GM18502 (cell line): ENCODE measurements at regions not wholly inside any gene's neighbourhood (a gene's known extent, or its start where the extent isn't known, plus 50 kb on each side); places are given as distances from the start of the nearest gene placed in this dataset.

Source experiments
- ATAC-seq: cut with Tn5 transposase; IDR thresholded peaks from one replicate; pipeline ENCODE4 v1.9.1; 2021; ENCODE audit warnings: mild to moderate bottlenecking; ENCODE audit not compliant: unreplicated experiment, poor library complexity

- ATAC-seq = no peak
These were observed 647.4 kb downstream of the BCOR start for GRCh38 chrX:39450234-39450977.

DNA sequence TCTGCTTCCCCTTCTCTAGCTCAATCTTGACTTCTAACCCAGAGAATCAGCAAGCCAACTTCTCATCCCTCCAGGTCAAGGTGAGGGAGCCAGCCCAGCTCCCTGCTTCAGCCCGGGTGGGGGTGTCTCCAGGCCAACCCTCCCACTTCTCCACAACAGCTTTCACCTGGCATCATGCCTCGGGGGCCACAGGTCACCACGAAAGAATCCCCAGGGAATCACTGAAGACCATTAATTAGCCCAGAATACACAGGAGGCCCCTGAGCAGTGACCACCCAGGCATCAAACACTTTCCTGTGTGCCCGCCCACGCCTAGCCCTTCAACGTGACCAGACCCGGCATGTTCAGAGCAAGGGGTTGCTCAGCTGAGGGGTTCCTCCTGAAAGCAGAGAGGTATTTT, 646.7 kb downstream of the BCOR start:
- ATAC-seq = no peak

DNA sequence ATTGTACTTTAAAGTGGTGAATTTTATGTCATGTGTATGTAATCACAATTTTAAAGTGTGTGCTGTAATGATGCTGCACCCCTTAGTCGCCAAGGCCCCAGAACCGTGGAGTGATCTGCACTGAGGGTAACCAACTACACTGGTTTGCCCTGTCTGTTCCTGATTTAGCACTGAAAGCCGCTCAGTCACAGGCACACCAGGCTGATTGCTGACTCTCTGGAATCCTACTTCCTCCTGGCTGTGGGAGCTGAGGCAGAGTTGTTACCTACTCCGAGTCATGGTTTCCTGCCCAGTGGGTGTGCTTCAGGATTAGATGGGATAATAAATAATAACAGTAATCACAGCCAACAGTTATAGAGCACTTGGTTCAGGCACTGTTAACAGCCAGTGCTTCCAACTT, 645.4 kb downstream of the BCOR start:
- ATAC-seq = no peak

DNA sequence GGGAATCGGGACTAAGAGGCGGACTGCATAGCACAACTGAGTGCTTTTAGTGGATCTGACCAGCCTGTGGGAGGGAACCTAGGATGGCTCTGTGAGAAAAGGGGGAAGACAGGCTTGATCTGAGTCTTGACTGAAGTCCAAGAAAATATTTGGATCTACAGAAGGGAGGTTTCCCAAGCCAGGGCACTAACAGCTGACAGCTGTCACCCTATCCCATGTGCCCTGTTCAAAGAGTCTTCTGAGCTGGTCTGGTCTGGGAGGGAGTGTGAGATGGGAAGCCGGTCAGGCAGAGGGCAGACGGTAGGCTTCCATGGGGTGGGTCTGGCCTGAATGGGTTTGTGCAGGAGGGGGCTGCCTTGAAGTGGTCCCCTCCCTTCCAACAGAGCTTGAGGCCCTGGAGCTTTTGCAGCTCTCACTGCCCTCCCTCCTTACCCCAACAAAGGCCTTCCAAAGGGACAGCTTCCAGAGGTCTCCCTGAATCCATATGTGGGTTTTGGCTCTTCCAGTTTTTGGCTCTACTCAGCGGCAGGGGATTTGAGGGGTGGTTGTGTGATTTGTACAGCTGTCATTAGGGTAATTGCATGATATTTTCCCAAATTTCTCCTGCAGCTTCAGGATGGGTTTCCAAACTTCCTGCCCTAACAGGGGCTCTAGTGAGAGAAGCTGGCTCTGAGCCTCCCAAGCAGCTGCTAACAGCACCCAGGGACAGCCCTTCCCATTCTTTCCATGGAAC, 643.7 kb downstream of the BCOR start:
- no peak for ATAC-seq

GRCh38 chrX:39456894-39457604, 640.7 kb downstream of the BCOR start:
- no peak for ATAC-seq

DNA sequence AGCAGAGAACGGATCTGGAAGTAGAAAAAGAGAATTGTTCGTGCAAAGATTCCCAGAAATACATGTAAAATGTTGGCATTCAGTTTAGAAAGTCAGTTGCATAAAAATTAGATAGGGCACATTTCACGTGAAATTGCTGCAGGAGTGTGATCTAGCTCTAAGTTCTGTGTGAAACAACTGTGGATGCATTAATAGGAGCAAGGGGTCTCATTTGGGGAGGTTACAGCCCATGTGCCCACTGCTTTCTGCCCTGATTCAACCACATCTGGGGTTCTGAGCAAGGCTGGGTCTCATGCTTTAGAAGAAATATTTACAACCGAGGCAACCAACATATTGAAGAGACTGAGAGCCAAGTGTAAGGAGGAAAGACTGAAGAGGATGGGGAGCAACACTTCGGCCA, 639.0 kb downstream of the BCOR start:
- no peak for ATAC-seq

DNA sequence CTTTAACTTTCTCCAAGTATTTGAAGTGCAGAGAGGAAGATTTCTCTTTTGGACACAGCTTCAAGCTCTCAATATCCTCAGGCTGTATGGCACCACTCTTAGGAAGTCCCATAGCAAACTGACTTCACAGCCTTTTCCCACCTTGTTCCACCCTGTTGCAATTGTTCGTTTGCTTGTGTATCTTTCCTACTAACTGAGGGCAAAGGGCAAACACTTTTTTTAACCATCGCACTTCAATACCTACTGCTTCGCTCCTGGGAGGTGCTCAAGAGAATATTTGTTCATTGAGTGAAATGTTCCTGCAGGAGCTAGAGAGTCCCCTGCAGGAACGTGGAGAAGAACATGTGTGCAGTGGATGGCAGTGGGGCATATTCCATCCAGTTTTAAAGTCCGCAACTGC, 638.6 kb downstream of the BCOR start:
- no peak for ATAC-seq

- no peak for ATAC-seq
These were observed 637.8 kb downstream of the BCOR start for GRCh38 chrX:39459952-39460351.

- ATAC-seq = no peak
These were observed 637.3 kb downstream of the BCOR start for GRCh38 chrX:39460499-39460898.

DNA sequence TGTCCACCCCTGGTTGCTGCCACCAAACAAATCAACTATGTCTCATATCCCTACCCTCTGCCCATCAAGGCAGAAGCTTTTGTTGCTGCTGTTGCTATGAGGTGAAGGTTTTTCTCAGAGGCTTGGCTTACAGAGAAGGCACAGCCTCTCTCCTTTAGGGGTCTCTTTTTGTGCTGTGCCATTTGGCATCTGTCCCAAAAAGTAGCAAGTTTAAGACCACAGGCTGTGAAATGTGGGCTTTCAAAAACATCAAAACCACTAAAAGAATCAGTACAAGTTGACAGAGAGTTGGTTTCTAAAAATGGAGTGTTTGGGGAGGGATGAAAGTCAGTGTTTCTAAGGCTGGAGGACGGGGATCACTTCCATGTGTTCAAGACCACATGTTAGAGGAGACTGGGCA, 634.9 kb downstream of the BCOR start:
- no peak for ATAC-seq

DNA sequence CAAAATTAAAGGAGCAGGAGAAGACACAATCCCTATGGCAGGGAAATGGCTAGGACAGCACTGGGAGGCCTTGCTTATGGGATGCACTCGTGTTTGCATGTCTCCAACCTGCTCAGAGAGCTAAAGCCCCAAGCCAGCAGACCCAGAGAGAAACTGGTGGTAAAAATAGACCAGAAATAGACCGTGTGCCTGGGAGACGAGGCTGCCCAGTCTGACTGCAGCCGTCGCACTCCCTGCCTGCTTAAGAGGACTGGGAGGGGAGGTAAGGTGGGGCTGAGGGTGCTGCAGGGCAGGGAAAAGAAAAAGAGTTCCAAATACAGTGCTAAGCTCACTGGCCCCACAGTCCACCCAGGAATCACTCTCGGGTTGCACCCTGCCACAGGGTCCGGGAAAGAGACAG, 633.5 kb downstream of the BCOR start:
- no peak for ATAC-seq

DNA sequence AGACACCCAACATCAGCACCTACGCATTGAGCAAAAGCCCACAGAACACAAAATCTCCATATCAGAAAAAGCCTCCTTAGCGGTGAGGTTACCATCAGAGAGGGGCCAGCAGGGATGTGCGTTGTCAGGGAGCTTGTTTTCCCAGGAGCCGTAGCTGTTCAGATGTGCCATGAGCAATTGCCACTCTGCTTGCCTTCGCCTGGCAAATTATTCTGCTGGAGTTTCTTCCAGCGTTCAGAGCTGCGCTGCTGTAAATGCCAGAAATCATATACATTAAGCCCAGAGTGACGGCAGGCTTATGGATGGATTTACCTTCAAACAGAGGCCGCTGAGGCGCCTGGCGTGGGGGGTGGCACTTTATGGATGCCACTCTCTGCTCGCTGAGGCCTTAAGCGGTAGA, 632.3 kb downstream of the BCOR start:
- ATAC-seq = no peak

GRCh38 chrX:39465906-39466305, 631.9 kb downstream of the BCOR start:
- ATAC-seq = no peak

GRCh38 chrX:39469126-39469525, 628.6 kb downstream of the BCOR start:
- no peak for ATAC-seq

DNA sequence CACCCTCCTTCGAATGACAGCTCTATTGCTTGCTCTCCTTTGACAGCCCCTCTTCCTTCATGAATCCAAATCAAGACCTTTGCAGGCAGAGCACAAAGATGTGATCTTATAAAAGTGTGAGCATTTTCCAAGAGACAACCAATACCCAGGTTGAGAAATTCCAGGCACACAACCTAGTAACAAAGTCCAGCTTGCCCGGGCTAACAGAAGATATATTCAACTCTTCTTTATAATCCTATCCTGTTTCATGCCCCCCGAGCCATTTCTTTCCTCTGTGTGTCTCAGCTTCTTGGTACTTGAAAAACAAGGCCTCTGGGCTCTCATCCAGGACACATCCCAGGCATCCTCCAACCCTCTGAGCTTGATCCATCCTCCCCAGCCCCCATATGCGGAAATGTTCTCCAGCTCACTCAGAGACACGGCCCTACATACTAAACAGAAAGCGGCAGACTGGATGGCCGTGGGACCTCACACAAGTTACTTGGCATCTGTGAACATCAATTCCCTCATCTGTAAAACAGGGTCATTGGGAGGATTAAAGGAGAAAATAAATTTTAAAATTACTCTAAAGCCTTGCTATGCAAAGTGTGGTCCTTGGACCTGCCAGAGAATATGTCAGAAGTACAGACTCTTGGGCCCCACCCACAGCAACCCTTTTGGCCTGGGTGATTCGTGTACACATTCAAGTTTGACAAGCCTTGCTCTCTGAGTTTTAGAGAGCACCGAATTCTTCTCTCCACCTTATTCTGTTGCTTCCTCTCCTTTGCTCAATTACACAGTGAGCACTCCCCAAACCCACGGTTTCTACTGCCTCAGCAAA, 627.0 kb downstream of the BCOR start:
- no peak for ATAC-seq

DNA sequence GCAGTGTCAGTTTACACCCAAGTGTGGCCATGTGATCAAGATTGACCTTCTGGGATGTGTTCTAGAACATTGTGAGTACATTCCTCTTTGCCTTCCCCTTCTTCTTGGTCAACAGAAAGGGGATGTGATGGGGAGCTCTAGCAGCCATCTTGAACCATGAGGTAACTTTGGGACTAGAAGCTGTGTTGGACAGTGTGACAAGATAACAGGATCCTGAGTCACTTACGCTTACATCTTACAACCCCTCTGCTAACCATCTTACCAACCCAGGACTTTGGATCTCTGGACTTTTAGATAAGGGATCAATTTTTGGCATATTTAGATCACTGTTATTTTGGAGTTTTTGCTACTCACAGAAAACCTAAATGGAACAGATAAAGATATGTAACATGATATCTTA, 625.6 kb downstream of the BCOR start:
- no peak for ATAC-seq

DNA sequence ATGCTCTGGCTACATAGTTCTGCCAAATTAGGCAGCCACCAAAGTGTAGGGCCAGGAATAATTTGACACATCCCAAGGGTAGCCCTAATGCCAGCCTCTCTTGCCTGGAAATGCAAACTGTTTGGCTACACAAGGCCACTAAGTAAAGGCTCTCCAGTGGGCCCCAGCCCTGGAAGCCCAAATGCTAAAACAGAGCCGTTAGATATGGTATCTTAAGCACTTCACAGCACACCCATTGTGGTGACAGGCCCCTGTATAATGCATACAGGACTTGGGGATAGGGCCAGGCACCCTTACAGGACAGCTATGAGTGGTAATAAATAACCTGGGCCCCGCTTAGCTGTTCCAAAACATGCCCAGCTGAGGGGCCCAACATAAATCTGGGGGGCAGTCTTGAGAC, 623.9 kb downstream of the BCOR start:
- ATAC-seq = no peak

DNA sequence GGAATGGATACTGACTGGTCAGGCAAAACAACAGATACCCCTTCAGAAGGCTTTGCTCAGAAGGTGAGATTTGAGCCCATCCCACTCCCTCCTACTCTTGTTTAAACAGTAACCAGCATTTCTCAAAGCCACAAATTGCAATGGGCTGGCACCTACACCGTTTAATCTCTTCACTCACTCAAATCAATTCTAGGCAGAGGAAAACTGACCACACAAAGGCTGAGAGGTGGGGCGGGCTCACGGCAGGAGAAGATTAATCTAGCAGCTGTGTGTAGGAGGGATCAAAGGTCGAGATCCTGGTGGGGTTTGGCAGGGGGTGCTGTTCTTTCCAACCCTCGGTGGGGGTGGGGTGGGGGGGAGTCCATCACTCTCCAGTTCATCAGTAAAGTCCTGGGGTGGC, 622.4 kb downstream of the BCOR start:
- no peak for ATAC-seq

DNA sequence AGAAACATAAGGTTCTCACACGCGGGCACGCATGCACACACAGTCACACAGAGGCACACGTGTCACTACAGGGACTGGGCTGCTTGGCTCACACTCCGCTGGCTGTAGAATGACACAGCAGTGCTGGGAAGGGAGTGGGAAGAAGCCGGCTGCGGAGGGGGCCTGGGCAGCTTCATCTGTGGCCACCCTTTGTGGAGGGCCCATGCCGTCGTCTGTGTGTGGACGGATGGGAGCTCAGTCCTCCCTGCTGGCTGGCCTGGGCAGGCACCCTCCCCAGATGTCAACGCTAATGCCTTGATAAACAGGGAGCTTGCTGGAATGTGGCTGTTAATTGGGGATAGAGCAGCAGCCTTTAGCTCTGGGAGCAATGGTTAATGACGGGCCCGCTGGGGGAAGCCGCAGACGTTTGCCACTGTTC, 621.1 kb downstream of the BCOR start:
- no peak for ATAC-seq

DNA sequence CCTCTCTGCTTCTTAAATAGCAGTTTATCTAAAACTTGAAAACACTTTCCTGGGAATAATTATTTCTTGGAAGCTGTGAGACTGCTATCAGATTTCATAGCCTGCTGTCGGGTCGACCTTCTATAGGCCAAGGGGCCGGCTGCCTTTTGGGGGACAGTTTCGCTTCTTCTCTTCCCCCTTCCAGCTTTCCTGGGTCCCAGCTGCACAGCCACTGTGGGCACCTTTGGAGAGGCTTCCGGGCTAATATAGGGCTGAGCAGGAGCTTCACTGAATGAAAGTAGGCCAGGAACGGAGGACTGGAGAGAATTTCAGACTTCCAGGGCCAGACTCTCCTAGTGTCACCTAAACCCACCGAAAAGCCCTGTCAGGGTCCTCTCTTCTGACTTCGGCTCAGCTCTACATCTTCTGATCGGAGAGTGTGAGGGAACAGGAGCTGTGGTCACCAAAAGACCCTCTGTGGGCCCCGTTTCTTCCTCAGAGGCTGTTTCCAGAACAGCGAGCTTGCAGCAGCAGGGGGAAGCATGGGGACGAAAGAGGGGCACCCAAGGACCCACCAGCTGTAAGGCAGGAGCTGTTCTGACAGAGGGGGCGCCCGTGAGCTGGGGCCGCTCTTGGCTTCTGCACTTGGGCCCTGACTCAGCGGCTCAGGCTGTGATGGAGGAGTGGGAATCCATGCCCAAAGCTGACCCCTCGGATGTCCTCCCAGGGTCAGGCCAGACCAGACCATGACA, 620.6 kb downstream of the BCOR start:
- ATAC-seq = no peak
